ENCODE measurements at regions not wholly inside any gene's neighbourhood (a gene's known extent, or its start where the extent isn't known, plus 50 kb on each side); places are given as distances from the start of the nearest gene placed in this dataset.

DNA sequence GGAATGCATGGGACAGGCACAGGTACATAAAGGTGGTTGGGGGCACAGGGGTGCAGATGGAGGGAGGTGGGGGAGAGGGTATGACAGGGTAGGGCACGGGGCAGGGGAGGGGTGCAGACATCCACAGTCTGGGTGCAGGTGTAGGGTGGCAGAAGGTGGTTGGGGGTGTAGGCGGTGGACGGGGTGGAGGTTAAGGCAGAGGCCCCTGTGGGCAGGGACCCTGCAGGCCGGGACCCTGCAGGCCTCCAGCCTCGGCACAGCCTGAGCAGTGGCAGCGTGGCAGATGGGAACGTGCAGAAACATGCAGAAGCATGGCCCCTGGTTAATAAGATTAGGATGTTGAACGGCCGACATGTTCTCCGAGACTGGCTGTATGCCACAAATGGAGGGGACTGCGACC lies 115.2 kb downstream of the RBFOX3 start:
- POLR2A ChIA-PET = no interaction called here
- CTCF ChIA-PET = no interaction called here
- no peak for DNase-seq (ENCODE audit: low read depth)
- no peak overlapping the region for H3K4me3 ChIP-seq (ENCODE audit: low read depth, low read length)
- H3K36me3 ChIP-seq (ENCODE audit: control insufficient read depth, insufficient read depth, low read length) = no peaks in the 10 kb centered on the region
- TF ChIP-seq, protein P1, sequence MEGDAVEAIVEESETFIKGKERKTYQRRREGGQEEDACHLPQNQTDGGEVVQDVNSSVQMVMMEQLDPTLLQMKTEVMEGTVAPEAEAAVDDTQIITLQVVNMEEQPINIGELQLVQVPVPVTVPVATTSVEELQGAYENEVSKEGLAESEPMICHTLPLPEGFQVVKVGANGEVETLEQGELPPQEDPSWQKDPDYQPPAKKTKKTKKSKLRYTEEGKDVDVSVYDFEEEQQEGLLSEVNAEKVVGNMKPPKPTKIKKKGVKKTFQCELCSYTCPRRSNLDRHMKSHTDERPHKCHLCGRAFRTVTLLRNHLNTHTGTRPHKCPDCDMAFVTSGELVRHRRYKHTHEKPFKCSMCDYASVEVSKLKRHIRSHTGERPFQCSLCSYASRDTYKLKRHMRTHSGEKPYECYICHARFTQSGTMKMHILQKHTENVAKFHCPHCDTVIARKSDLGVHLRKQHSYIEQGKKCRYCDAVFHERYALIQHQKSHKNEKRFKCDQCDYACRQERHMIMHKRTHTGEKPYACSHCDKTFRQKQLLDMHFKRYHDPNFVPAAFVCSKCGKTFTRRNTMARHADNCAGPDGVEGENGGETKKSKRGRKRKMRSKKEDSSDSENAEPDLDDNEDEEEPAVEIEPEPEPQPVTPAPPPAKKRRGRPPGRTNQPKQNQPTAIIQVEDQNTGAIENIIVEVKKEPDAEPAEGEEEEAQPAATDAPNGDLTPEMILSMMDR (IDR thresholded peaks at IDR 0.05; ENCODE audit: insufficient read depth, low read depth, low read length) = no peak
- no peaks in the 10 kb centered on the region for H3K27me3 ChIP-seq (ENCODE audit: control insufficient read depth, insufficient read depth, low read length)

DNA sequence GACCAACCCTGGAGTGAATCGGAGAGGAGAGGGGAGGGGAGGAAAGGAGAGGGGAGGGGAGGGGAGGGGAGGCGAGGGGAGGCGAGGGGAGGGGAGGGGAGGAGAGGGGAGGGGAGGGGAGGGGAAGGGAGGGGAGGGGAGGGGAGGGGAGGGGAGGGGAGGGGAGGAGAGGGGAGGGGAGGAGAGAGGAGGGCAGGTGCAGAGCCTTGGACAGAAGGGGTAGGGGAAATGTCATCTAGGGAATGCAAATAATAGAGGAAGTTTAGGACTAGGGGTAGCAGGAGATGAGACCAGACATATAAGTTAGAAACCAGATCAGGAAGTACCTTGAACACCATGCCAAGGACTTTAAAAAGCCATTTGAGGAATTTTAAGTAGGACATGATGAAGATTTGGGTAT lies 119.8 kb downstream of the RBFOX3 start:
- no peak for DNase-seq (ENCODE audit: low read depth)
- H3K36me3 ChIP-seq (ENCODE audit: control insufficient read depth, insufficient read depth, low read length) = no peaks in the 10 kb centered on the region
- CTCF ChIA-PET = no interaction called here
- no peak overlapping the region for H3K4me3 ChIP-seq (ENCODE audit: low read depth, low read length)
- POLR2A ChIA-PET = no interaction called here
- TF ChIP-seq, protein P1 (IDR thresholded peaks at IDR 0.05; ENCODE audit: insufficient read depth, low read depth, low read length) = no peak
- peaks cover 2% of the 10 kb centered on the region; the same call in 1 of the 2 replicates for H3K27me3 ChIP-seq (ENCODE audit: control insufficient read depth, insufficient read depth, low read length)

DNA sequence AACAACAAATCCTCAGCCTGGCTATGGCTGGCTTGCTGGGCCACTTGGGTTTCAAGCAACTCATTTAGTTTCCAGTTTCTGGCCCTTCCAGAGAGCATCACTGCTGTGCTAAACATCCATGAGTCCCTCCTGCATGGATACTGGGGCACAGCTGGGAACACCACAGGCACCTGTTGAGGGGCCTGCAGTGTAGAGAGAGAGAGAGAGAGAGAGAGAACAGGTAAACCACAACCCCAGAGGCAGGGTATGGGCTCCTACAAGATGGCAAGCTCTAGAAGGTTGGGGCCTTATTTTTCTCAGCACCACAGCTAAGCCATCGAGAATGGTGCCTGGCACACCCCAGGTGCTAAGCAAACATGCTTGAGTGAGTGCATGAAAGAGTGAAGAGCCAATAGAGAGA lies 120.3 kb downstream of the RBFOX3 start:
- DNase-seq (ENCODE audit: low read depth) = no peak
- POLR2A ChIA-PET = no interaction called here
- no peaks in the 10 kb centered on the region for H3K36me3 ChIP-seq (ENCODE audit: control insufficient read depth, insufficient read depth, low read length)
- TF ChIP-seq, protein P1 (IDR thresholded peaks at IDR 0.05; ENCODE audit: insufficient read depth, low read depth, low read length) = no peak
- H3K27me3 ChIP-seq (ENCODE audit: control insufficient read depth, insufficient read depth, low read length) = peaks cover 2% of the 10 kb centered on the region; the same call in 1 of the 2 replicates
- CTCF ChIA-PET = interaction anchor here (1.4 kb wide), 1 partner anchor 97 kb away, joined by 3 read pairs; no protein-coding TSS in a partner anchor
- H3K4me3 ChIP-seq (ENCODE audit: low read depth, low read length) = no peak overlapping the region

DNA sequence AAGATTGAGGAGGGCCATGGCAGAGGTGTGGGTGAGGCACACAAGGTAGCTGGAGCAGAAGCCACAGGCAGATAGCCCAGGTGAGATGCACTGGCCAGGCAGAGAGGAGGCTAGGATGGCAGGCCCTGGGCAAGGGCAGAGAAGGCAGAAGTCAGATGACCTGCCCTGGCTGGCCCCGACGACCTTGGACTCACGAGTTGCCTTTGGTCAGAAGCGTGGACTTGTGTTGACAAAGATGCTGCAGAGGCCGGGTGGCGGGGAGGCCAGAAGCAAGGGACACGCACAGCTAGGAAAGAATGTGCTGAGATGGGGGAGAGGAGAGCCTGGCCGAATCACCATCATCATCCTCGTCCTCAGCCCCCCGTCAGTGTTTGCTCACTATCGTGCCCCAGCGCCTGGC lies 123.7 kb downstream of the RBFOX3 start:
- ChIA-PET POLR2A (no interaction called here), CTCF (no interaction called here)
- Histone ChIP-seq H3K4me3 (ENCODE audit: low read depth, low read length) (no peak overlapping the region), H3K27me3 (ENCODE audit: control insufficient read depth, insufficient read depth, low read length) (peaks cover 2% of the 10 kb centered on the region; the same call in 1 of the 2 replicates), H3K36me3 (ENCODE audit: control insufficient read depth, insufficient read depth, low read length) (no peaks in the 10 kb centered on the region)
- TF ChIP-seq, protein P1 (IDR thresholded peaks at IDR 0.05; ENCODE audit: insufficient read depth, low read depth, low read length) = no peak
- no peak for DNase-seq (ENCODE audit: low read depth)

DNA sequence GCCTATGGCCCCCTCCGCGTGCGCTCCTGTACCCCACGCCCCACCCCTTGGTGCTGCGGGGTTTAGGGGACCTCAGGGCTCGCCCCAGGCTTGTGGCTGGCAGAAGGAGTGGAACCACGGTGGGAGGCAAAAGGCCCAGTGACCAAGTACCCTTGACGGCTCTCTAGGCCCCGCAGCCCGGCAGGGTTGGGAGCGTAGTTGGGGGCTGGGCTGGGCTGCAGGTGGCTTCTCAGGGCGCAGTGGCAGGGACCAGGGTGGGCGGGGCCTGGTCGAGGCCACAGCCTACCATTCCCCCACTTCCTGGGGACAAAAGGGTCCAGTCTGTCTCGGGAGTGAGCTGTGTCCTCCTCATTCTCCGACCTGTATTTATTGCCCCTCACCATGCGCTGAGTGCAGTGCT lies 124.9 kb downstream of the RBFOX3 start:
- Histone ChIP-seq H3K36me3 (ENCODE audit: control insufficient read depth, insufficient read depth, low read length) (no peaks in the 10 kb centered on the region), H3K27me3 (ENCODE audit: control insufficient read depth, insufficient read depth, low read length) (peaks cover 2% of the 10 kb centered on the region; the same call in 1 of the 2 replicates), H3K4me3 (ENCODE audit: low read depth, low read length) (no peak overlapping the region)
- ChIA-PET CTCF (interaction anchor here (0.5 kb wide), 1 partner anchor 8 kb away, joined by 3 read pairs; no protein-coding TSS in a partner anchor), POLR2A (no interaction called here)
- DNase-seq (ENCODE audit: low read depth) = no peak
- TF ChIP-seq, protein P1 (IDR thresholded peaks at IDR 0.05; ENCODE audit: insufficient read depth, low read depth, low read length) = no peak

All from BJ (cell line).